Adipose tissue (tissue), 3 donors: ENCODE measurements at regions not wholly inside any gene's neighbourhood (a gene's known extent, or its start where the extent isn't known, plus 50 kb on each side); places are given as distances from the start of the nearest gene placed in this dataset.

Experiments
- H3K27ac ChIP-seq: one replicate; pipeline ENCODE4 v1.5.1; 2013; ENCODE audit warnings: low read depth, low read length
- WGBS, 3 donors: extraction: QIAGEN DNeasy Blood & Tissue Kit; methylation state at CpG; one replicate each; pipeline ENCODE4 v1.1.7; 2013; 5-methylcytosine and 5-hydroxymethylcytosine counted together
- donor health status: healthy with polysubstance abuse.
- donor health status: Bipolar disorder and iron deficiency.
- donor health status: healthy.

- 90 to 96% (median 94%) methylated on average over 8 of the region's 8 CpGs for WGBS, 3 donors
These were observed 262.9 kb upstream of the TCF4 start for GRCh38 chr18:55850904-55851303.

DNA sequence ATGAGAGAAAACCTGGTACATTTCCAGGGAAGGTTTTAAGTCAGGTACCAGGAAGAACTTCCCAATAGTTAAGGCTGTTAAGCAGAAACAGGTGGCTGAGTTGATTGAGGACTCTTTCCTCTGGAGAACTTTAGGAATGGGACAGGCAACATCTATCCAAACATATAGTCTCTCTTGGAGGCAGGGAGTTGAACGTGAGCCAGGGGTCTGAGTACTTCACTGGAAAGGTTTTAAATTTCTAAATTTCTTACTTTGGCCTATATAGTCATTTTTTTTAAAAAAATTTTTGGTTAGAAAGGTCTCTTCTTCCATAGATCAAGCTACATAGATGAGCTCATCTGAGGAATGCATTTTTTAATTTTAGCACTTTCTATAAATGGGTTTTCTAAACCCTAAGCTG, 261.4 kb upstream of the TCF4 start:
- 61 to 75% (median 65%) methylated on average over 1 of the region's 1 CpG for WGBS, 3 donors
- no peak overlapping the region for H3K27ac ChIP-seq

More at GRCh38 chr18:55850904-55851303, 262.9 kb upstream of the TCF4 start:
- H3K27ac ChIP-seq = no peak overlapping the region

DNA sequence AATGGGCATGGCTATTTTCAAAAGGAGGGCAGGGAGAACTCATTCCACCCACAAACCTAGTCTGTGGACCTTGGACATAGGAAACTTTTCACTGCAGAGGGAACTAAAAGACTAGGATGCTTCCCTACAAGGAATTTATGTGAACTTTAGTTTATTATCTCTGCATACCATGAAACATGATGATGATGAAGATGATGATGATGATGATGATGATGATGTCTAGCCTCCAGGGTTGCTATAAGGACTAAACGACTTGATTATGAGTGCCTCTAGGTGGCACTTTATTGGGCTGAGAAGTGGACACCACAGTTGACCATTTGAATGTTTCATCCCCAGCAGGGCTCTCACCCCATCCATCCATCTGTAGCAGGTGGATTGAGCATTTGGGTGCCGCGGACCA, 260.0 kb upstream of the TCF4 start:
- 74 to 92% (median 84%) methylated on average over 3 of the region's 3 CpGs for WGBS, 3 donors

GRCh38 chr18:55845221-55845620, 257.2 kb upstream of the TCF4 start:
- 79 to 84% (median 81%) methylated on average over 4 of the region's 4 CpGs for WGBS, 3 donors
- H3K27ac ChIP-seq = no peak overlapping the region

More for the DNA sequence above, 260.0 kb upstream of the TCF4 start:
- H3K27ac ChIP-seq = no peak overlapping the region

DNA sequence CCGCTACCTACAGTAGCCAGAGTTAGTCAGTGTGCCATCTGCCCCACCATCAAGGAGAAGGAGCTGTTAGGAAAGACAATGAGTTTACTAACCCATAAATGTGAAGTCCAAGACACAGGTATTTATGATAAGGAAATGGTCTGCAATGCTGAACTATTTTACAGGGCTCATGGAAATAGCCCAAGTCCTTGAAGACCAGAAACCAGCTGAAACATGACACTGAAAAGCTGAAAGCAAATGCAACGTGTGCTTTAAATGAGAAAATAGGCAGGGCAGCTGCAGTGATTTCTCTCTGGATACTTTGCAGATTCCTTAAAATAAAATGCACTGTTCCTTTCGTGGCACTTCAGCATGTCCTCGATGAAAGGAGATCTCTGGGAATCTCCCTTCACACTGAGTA, 256.4 kb upstream of the TCF4 start:
- H3K27ac ChIP-seq = no peak overlapping the region
- WGBS, 3 donors = 57 to 69% (median 68%) methylated on average over 4 of the region's 4 CpGs

- 58 to 94% (median 92%) methylated on average over 2 of the region's 2 CpGs for WGBS, 3 donors
- no peak overlapping the region for H3K27ac ChIP-seq
These were observed 253.3 kb upstream of the TCF4 start for GRCh38 chr18:55841314-55841713.

GRCh38 chr18:55840601-55841170, 252.7 kb upstream of the TCF4 start:
- H3K27ac ChIP-seq = no peak overlapping the region
- WGBS, 3 donors = 87 to 92% (median 89%) methylated on average over 27 to 30 of the region's 30 CpGs

DNA sequence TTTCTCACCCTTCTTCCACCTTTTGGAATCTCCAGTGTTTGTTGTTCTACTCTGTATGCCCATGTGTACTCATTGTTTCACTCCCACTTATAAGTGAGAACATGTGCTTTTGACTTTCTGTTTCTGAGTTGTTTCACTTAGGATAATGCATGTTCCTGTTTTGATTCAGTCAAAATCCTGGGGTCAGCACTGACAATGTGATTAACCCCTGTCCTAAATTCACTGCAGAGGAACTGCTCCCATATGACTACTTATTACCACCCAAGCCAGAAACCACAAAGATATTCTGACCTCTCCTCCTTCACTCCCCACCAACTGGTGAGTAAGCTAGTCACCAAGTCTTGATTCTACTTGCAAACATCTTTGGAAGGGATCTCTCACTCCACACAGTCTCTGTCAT, 251.4 kb upstream of the TCF4 start:
- no peak overlapping the region for H3K27ac ChIP-seq

- H3K27ac ChIP-seq = no peak overlapping the region
These were observed 250.8 kb upstream of the TCF4 start for GRCh38 chr18:55838841-55839240.

DNA sequence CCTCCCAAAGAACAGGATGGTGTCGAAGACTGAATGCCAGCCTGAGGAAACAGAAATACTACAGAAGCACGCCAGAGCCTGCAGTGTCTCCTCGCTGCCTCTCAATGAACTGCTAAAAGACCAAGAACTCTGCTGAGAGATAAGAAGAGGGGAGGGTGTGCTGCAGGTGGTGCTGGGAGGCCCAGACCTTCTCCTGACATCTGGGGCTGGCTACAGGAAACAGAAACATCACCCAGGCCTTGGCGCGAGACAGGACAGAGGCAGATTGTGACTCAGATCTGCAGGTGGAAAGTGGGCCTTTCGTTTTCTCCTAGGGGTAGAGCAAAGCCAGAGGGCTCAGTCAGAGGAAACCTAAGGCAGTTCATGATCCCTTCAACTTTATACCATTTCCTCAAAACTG, 250.3 kb upstream of the TCF4 start:
- H3K27ac ChIP-seq = no peak overlapping the region
- WGBS, 3 donors = 86 to 93% (median 89%) methylated on average over 6 of the region's 6 CpGs

More at GRCh38 chr18:55838841-55839240, 250.8 kb upstream of the TCF4 start:
- 51 to 88% (median 81%) methylated on average over 3 of the region's 3 CpGs for WGBS, 3 donors

GRCh38 chr18:55833543-55833942, 245.6 kb upstream of the TCF4 start:
- 71 to 76% (median 71%) methylated on average over 4 of the region's 4 CpGs for WGBS, 3 donors
- H3K27ac ChIP-seq = no peak overlapping the region

- H3K27ac ChIP-seq = no peak overlapping the region
- 83 to 89% (median 86%) methylated on average over 10 of the region's 10 CpGs for WGBS, 3 donors
These were observed 242.6 kb upstream of the TCF4 start for GRCh38 chr18:55830544-55830943.

GRCh38 chr18:55821219-55821618, 233.2 kb upstream of the TCF4 start:
- H3K27ac ChIP-seq = no peak overlapping the region
- WGBS, 3 donors = 74 to 85% (median 80%) methylated on average over 2 of the region's 2 CpGs

DNA sequence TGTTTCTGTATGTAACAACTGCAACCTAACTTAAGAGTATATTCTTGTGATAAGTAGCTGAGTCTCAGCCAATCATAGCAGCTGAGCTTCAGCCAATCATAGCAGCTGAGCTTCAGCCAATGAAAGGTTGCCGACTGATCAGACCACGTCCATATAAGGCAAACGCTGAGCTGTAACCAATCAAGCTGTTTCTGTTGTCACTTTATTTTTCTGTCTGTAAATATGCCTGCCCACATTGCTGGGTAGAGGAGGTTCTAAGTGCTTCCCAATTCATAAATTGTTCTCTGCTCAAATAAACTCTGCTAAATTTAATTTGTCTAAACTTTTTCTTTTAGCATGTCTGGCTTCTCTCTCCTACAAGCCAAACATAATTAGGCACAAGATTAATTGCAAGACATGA, 231.5 kb upstream of the TCF4 start:
- 96 to 97% (median 97%) methylated on average over 3 of the region's 3 CpGs for WGBS, 3 donors
- H3K27ac ChIP-seq = no peak overlapping the region

- WGBS, 3 donors = 86 to 92% (median 88%) methylated on average over 1 of the region's 1 CpG
- H3K27ac ChIP-seq = no peak overlapping the region
These were observed 230.3 kb upstream of the TCF4 start for GRCh38 chr18:55818284-55818683.

GRCh38 chr18:55811925-55812324, 223.9 kb upstream of the TCF4 start:
- WGBS, 3 donors = 49 to 61% (median 61%) methylated on average over 3 of the region's 3 CpGs
- H3K27ac ChIP-seq = no peak overlapping the region

GRCh38 chr18:55805666-55806065, 217.7 kb upstream of the TCF4 start:
- no peak overlapping the region for H3K27ac ChIP-seq
- 77 to 91% (median 83%) methylated on average over 3 of the region's 3 CpGs for WGBS, 3 donors

- 53 to 65% (median 55%) methylated on average over 2 of the region's 2 CpGs for WGBS, 3 donors
- no peak overlapping the region for H3K27ac ChIP-seq
These were observed 207.2 kb upstream of the TCF4 start for GRCh38 chr18:55795101-55795669.

- H3K27ac ChIP-seq = no peak overlapping the region
- WGBS, 3 donors = 59 to 67% (median 62%) methylated on average over 8 of the region's 8 CpGs
These were observed 206.5 kb upstream of the TCF4 start for GRCh38 chr18:55794288-55795052.

GRCh38 chr18:55790296-55790695, 202.3 kb upstream of the TCF4 start:
- H3K27ac ChIP-seq = no peak overlapping the region
